C4-2B (cell line): ENCODE measurements at regions not wholly inside any gene's neighbourhood (a gene's known extent, or its start where the extent isn't known, plus 50 kb on each side); places are given as distances from the start of the nearest gene placed in this dataset.

ENCODE experiments used
- ZFX ChIP-seq: fragments of 450-650 bp; IDR thresholded peaks from 2 replicates; pipeline ENCODE4 v1.6.1; 2017
- TF ChIP-seq, protein P1 (sequence below): fragments of 450-650 bp; conservative IDR thresholded peaks from 2 replicates; pipeline ENCODE4 v1.5.1; 2017; ENCODE audit warnings: mild to moderate bottlenecking

DNA sequence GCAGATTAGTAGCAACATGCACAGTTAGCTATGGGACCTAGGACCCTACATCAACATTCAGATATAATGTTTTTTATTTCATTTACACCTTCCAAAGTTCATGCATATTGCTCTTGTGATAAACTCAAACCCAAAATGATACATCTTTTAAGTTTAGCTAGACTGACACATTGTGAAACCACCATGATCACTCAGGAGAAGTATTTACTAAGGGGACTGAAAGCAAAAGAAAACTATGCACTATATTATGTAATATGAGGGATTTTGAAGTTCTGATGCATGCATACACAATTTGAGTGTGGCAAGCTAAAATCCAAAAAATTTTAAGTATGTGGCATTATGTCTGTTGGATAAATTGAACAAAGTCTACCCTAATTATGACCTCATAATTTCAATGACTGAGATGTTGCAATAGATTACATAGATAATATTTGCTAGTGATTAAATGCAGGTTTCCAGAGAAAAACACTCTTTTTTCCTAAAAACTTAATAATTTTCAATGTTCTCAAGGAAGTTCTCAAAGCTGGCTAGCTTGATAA lies 914.8 kb upstream of the GRIA3 start:
- TF ChIP-seq, protein P1, sequence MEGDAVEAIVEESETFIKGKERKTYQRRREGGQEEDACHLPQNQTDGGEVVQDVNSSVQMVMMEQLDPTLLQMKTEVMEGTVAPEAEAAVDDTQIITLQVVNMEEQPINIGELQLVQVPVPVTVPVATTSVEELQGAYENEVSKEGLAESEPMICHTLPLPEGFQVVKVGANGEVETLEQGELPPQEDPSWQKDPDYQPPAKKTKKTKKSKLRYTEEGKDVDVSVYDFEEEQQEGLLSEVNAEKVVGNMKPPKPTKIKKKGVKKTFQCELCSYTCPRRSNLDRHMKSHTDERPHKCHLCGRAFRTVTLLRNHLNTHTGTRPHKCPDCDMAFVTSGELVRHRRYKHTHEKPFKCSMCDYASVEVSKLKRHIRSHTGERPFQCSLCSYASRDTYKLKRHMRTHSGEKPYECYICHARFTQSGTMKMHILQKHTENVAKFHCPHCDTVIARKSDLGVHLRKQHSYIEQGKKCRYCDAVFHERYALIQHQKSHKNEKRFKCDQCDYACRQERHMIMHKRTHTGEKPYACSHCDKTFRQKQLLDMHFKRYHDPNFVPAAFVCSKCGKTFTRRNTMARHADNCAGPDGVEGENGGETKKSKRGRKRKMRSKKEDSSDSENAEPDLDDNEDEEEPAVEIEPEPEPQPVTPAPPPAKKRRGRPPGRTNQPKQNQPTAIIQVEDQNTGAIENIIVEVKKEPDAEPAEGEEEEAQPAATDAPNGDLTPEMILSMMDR: no peak
- TF ChIP-seq ZFX: no peak
